ENCODE measurements at regions not wholly inside any gene's neighbourhood (a gene's known extent, or its start where the extent isn't known, plus 50 kb on each side); places are given as distances from the start of the nearest gene placed in this dataset.

- TF ChIP-seq CTCF (IDR thresholded peaks at IDR 0.05) (no peak), POLR2A (IDR thresholded peaks at IDR 0.05) (no peak), POLR2AphosphoS5 (IDR thresholded peaks at IDR 0.05) (no peak)
These were observed 500.6 kb upstream of the MIR17HG start for GRCh38 chr13:90846936-90847335.

Measured in prostate gland (tissue), 2 donors.